IPS-11a (cell line): ENCODE measurements at regions not wholly inside any gene's neighbourhood (a gene's known extent, or its start where the extent isn't known, plus 50 kb on each side); places are given as distances from the start of the nearest gene placed in this dataset.
"Not testable (repeated sequence)": the region's sequence is repeated elsewhere in the genome, so short reads cannot be mapped to it uniquely, and the experiment has no call there.

Experiments used
- H3K4me3 ChIP-seq: one replicate; pipeline ENCODE4 v1.5.1; 2013; ENCODE audit warnings: low read depth, low read length, control low read depth

GRCh38 chr9:31390403-31391025 lies 993.9 kb upstream of the ACO1 start:
- no peak overlapping the region for H3K4me3 ChIP-seq

GRCh38 chr9:31393240-31393639 lies 991.2 kb upstream of the ACO1 start:
- no peak overlapping the region for H3K4me3 ChIP-seq

- no peak overlapping the region for H3K4me3 ChIP-seq
Observed at GRCh38 chr9:31394015-31394473, 990.4 kb upstream of the ACO1 start.

- no peak overlapping the region for H3K4me3 ChIP-seq
Observed at GRCh38 chr9:31412081-31412480, 972.4 kb upstream of the ACO1 start.

DNA sequence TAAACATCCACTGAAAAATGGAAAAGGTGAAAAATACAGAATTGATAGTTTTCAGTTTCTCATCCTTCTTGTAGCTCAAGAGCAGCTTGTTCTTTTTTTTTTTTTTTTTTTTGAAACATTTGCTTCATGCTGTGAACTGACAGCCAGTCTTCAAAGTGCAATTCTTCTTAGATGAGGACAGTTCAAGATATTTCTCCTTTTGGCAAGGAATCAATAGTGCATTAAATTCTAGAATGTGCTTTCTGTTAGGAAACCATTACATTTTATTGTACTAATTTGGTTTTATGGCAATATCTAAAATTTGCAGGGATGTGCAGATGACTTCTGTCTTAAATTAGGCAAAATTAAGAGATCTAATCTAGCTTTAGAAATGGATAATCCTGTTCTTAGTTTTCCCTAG lies 969.3 kb upstream of the ACO1 start:
- H3K4me3 ChIP-seq: no peak overlapping the region

DNA sequence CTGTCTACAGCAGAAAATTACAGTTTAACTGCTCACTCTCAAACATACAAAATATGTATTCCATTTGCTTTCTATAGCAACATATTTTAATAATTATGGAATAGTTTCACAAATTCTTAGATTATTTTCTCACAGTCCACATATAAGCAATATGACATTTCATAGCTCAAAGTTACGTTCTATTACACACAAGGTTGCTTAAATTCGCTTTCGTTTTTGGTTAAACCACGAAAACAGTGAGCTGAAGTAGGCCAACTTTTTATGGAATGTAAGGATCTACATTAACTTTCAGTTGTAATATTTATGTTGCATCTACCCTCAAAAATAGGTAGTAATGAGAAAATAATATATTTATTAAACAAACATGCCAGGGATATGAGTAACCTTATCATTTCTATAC lies 966.0 kb upstream of the ACO1 start:
- no peak overlapping the region for H3K4me3 ChIP-seq

DNA sequence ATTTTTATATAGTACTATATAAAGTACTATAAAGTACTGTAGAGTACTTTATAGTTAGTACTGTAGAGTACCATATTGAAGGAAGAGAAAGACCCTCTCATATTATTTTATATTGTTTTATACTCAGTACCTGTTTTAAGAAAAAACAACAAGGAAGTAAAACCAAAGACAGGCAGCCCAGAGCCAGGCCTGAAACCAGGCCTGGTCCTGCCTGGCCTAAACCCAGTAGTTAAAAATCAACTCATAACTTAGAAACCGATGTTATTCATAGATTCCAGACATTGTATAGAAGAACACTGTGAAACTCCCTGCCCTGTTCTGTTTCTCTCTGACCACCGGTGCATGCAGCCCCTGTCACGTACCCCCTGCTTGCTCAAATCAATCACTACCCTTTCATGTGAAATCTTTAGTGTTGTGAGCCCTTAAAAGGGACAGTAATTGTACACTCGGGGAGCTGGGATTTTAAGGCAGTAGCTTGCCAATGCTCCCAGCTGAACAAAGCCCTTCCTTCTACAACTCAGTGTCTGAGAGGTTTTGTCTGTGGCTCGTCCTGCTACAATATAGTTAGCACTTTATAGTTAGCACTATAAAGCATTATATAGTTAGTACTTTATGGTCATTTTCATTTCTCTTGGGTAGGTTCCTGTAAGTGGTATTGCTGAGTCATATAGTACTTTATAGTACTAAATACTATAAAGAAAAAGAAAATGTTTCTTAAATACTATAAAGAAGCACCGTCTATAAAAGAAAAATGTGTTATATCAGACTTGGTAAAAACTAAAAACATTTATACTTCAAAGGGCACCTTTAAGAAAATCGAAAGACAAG lies 940.6 kb upstream of the ACO1 start:
- H3K4me3 ChIP-seq: not testable (repeated sequence)

DNA sequence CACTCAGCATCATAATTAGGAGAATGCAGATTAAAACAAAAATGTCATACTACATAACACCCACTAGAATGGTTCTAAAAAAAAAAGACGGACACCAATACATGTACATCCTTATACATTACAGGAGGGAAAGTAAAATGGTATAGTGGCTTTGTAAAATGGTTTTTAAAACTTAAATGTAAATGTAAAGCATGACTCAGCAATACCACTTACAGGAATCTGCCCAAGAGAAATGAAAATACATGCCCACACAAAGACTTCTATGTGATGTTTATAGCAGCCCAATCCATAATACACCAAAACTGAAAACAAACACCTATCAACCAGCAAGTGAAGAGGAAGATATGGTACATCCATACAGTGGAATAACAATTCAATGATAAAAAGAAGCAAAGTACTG lies 939.1 kb upstream of the ACO1 start:
- no peak overlapping the region for H3K4me3 ChIP-seq

- no peak overlapping the region for H3K4me3 ChIP-seq
Observed at GRCh38 chr9:31445960-31446359, 938.5 kb upstream of the ACO1 start.

DNA sequence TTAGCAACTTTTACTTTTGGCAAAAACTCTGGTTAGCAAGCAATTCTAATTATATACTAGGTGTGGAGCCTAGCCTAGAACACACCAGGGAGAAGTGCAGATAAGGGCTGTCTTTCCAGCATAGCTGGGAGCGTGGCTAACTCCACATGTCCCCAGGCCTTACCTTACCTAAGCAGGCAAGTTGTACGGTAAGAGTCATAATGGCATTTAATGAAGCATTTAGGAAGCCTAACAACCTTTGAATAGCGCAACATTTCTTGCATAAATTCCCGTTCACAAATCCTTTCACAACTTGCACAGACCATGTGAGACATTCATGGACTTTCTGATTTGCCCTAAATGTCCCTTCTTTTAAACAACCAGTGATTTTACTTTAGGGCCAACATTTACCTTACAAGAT lies 917.4 kb upstream of the ACO1 start:
- H3K4me3 ChIP-seq: no peak overlapping the region

DNA sequence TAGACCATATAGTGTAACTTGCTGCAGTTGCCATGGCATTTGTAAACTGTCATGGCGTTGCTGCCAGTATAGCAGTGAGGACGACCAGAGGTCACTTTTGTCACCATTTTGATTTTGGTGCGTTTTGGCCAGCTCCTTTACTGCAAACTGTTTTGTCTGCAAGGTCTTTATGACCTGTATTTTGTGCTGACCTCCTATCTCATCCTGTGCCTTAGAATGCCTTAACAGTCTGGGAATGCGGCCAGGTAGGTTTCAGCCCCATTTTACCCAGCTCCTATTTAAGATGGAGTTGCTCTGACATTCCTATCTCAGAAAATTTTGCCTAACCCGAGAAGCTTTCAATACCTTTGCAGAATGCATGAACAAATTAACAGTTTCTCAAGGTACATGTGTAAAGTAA lies 914.4 kb upstream of the ACO1 start:
- H3K4me3 ChIP-seq: no peak overlapping the region

GRCh38 chr9:31471010-31471409 lies 913.4 kb upstream of the ACO1 start:
- H3K4me3 ChIP-seq: no peak overlapping the region

DNA sequence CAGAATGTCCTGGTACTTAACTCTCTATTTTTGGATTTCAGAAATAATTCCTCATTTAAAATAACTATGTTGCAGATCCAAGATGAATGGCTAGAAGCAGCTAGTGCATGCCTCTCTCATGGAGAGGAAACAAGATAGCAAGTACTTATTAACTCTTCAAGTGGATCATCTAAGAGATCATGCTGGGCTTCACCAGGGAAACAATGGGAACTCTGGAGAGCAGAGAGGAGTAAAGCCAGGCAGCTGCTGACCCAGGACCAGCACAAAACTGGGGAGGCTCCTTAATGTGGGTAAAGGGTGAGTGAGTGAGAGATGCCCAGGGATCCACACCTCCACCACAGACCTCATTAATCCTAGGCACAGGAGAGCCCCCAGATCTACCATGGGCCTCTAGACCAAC lies 897.8 kb upstream of the ACO1 start:
- no peak overlapping the region for H3K4me3 ChIP-seq

DNA sequence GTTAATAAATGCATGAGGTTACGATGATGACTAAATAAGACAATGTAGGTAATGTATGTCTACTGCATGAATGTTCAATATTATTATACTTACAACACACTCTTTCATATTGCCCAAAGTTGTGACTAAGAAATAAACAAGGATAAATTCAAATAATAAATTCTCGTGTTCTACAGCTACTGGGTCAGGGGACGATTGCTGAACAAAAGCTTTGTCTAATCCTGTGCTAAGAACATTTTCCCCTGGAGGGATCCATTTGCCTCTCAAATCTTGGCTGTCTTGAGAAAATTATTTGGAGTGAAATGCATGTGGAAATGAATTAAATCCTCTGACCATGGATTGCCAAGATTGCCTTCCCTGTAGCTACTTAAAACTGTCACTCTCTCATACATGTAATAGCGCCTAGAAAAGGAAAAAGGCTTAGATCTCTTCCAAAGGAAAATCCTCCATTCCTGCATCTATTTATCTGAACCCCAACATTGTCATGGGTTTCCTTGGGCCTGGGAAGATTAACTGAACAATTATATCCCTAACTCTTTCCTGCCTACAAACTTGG lies 893.8 kb upstream of the ACO1 start:
- no peak overlapping the region for H3K4me3 ChIP-seq

- H3K4me3 ChIP-seq: no peak overlapping the region
Observed at GRCh38 chr9:31492229-31492628, 892.2 kb upstream of the ACO1 start.

DNA sequence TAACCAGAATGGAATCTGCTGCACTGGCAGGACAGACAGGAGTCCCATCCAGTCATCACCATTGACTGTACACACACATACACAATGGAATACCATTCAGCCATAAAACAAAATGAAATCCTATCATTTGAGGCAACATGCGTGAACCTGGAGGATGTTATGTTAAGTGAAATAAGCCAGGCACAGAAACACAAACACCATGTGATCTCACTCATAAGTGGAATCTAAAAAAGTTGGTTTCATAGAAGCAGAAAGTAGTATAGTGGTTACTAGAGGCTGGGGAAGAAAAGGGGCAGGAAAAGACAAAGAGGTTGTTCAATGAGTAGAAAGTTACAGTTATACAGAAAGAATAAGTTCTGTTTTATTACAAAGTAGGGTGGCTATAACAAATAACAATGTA lies 884.0 kb upstream of the ACO1 start:
- H3K4me3 ChIP-seq: no peak overlapping the region

- no peak overlapping the region for H3K4me3 ChIP-seq
Observed at GRCh38 chr9:31519011-31519410, 865.4 kb upstream of the ACO1 start.

- no peak overlapping the region for H3K4me3 ChIP-seq
Observed at GRCh38 chr9:31519424-31519823, 865.0 kb upstream of the ACO1 start.

DNA sequence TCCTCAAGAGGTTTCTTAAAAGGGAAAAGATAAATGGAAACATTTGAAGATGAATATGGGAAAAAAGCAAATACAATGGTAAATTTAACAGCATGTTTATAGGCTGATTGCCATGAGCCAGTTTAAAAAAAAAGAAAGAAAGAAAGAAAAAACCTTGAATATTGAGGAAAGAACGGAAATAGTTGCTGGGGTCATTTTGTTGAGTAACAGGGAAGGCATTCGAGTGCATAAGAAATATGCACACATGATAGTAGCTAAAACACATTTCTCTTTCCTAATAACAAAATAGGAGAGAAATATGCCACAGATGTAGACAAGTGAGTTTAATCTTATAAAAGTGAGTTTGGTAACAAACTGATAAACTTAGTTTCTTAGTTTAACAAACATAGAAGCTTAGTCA lies 864.6 kb upstream of the ACO1 start:
- H3K4me3 ChIP-seq: no peak overlapping the region

DNA sequence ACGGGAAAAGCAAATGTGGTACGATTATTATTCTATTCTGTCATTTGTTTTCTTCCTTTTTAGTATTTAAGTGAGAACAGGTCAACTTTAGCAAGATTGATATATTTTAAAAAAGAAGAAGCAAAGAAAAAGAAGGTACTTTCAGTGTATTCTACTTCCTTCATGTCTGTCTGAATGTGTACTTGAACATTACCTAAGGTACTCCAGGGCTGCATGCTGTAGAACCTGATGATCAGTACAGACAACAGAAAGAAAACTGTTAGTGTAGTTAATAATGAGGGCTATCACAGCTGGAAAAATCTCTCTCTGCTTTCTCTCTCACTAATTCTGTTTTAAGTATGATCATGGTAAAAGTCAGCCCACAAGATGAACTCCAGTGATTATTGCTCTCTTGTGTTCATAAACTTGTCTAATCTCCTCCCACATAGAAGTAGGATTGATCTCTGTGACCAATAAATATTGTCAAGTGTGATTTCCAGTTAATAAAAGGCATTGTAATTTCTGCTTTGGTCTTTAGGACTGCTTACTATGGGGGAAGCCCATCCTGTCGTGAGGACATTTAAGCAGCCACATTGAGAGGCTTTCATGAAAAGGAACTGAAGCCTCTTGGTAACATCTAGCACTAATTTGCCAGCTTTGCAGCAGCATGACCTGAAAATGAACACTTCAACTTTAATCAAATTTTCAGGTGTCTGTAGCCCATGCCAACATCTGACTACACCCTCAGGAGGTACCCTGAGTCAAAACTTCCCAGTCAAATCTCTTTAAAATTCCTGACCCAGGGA lies 864.0 kb upstream of the ACO1 start:
- H3K4me3 ChIP-seq: no peak overlapping the region

GRCh38 chr9:31535651-31536050 lies 848.8 kb upstream of the ACO1 start:
- H3K4me3 ChIP-seq: no peak overlapping the region

DNA sequence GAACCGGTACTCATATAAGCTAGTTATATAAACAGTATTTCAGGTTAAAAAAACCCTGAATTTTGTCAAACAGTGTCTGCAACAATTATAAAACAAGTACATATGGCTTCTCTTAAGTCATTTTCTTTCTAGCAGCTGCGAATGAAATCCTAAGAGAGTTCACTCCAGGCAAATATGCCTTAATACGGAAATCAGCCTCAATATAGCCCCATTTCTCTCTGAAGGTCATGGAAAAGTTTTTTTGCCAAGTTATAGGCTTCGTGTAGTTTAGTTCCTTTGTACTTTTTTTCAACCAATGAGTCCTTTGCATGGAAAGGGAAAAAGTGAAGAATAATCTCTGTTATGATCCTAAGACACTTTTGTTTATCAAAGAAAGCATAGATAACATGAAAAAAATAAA lies 848.0 kb upstream of the ACO1 start:
- H3K4me3 ChIP-seq: no peak overlapping the region
